Endothelial cell of umbilical vein (primary cell): ENCODE measurements at regions not wholly inside any gene's neighbourhood (a gene's known extent, or its start where the extent isn't known, plus 50 kb on each side); places are given as distances from the start of the nearest gene placed in this dataset.

Source experiments
- BruUV-seq: library from RNA; stranded (reverse); fragments of 400-500 nt; replicated peaks from 2 replicates; lab custom pipeline; 2021; lab: Mats Ljungman, UMichigan
- CTCF ChIA-PET: fragments of 300-600, 350-600 bp; sonication (Branson Sonifier 250); formaldehyde crosslinking; loops from one replicate; lab custom pipeline; 2021; ENCODE audit warnings: antibody characterized with exemption, inconsistent platforms; lab: Charles Lee
- POLR2A ChIA-PET: fragments of 300-600, 350-600 bp; sonication (Branson Sonifier 250); formaldehyde crosslinking; loops from one replicate; lab custom pipeline; 2021; ENCODE audit warnings: antibody characterized with exemption, inconsistent platforms; lab: Charles Lee
- DNase-seq: peaks from one replicate; pipeline ENCODE4 v3.0.0-alpha.2; 2011; ENCODE audit warnings: low read depth, low spot score
- FAIRE-seq: peaks from 2 replicates; lab custom pipeline; 2011; peaks lifted over from hg19 to GRCh38; lab: Jason Lieb, UNC
- H2AFZ ChIP-seq: 2 replicates; pipeline ENCODE4 v1.6.0; 2012; ENCODE audit warnings: low read depth, low read length, control low read depth, inconsistent platforms
- H3K27ac ChIP-seq: 2 replicates; pipeline ENCODE4 v1.5.1; 2011; ENCODE audit warnings: low read depth, mild to moderate bottlenecking, control low read depth, low read length, moderate library complexity; ENCODE audit not compliant: insufficient read depth
- H3K27me3 ChIP-seq, 2 experiments: 2 replicates each; pipeline versions ENCODE4 v1.6.0 to v1.6.1; 2011; ENCODE audit warnings: low read length in 2 of 2, mixed read lengths in 1 of 2; ENCODE audit not compliant: control insufficient read depth in 2 of 2, insufficient read depth in 2 of 2
- H3K36me3 ChIP-seq, 2 experiments: 2 replicates in 1 of 2; 3 replicates in 1 of 2; pipeline ENCODE4 v1.5.1; 2011; ENCODE audit warnings: low read length in 2 of 2, mild to moderate bottlenecking in 1 of 2, moderate library complexity in 1 of 2; ENCODE audit not compliant: control insufficient read depth in 2 of 2, insufficient read depth in 2 of 2; ENCODE audit errors: extremely low read depth in 1 of 2
- H3K4me1 ChIP-seq: 3 replicates; pipeline ENCODE4 v1.5.1; 2011; ENCODE audit warnings: mild to moderate bottlenecking, low read length; ENCODE audit not compliant: control insufficient read depth, insufficient read depth; ENCODE audit errors: extremely low read depth
- H3K4me2 ChIP-seq: 2 replicates; pipeline ENCODE4 v1.6.1; 2011; ENCODE audit warnings: low read length, control low read depth, mixed read lengths; ENCODE audit not compliant: insufficient read depth
- H3K4me3 ChIP-seq, 3 experiments: fragments of 200-600 bp in 1 of 3; sonication (generic), shearing (Covaris generic) in 1 of 3; replicated peaks in 1 of 3; 2 replicates each; pipeline ENCODE4 v1.5.1; 2011 to 2016; ENCODE audit warnings: control low read depth in 3 of 3, low read length in 3 of 3, mild to moderate bottlenecking in 2 of 3, inconsistent platforms in 1 of 3, low read depth in 1 of 3, moderate library complexity in 1 of 3; ENCODE audit not compliant: insufficient read depth in 1 of 3
- H3K79me2 ChIP-seq: 2 replicates; pipeline ENCODE4 v1.6.0; 2012; ENCODE audit warnings: low read length, inconsistent platforms; ENCODE audit not compliant: control insufficient read depth, insufficient read depth
- H3K9ac ChIP-seq: replicated peaks from 2 replicates; pipeline ENCODE3; 2011; ENCODE audit warnings: low read length, control low read depth; ENCODE audit not compliant: insufficient read depth; ENCODE audit errors: extremely low read depth
- H3K9me1 ChIP-seq: replicated peaks from 3 replicates; pipeline ENCODE4 v1.6.0; 2011; ENCODE audit warnings: mild to moderate bottlenecking, low read length; ENCODE audit not compliant: control insufficient read depth, insufficient read depth; ENCODE audit errors: extremely low read depth
- H3K9me3 ChIP-seq: replicated peaks from 2 replicates; pipeline ENCODE4 v1.5.1; 2012; ENCODE audit warnings: low read length, inconsistent platforms; ENCODE audit not compliant: control insufficient read depth, insufficient read depth
- H4K20me1 ChIP-seq: replicated peaks from 2 replicates; pipeline ENCODE3; 2011; ENCODE audit warnings: mild to moderate bottlenecking, low read length; ENCODE audit not compliant: control insufficient read depth, insufficient read depth; ENCODE audit errors: extremely low read depth
- EZH2 ChIP-seq: IDR thresholded peaks from 2 replicates; pipeline ENCODE4 v1.6.1; 2012; ENCODE audit warnings: borderline replicate concordance, low read depth, mild to moderate bottlenecking, moderate library complexity, low read length, inconsistent platforms; ENCODE audit not compliant: severe bottlenecking
- FOS ChIP-seq: IDR thresholded peaks from 2 replicates; pipeline ENCODE4 v1.6.1; 2011; ENCODE audit warnings: mild to moderate bottlenecking, low read length, moderate library complexity, borderline replicate concordance; ENCODE audit not compliant: insufficient read depth
- GATA2 ChIP-seq: IDR thresholded peaks from 2 replicates; pipeline ENCODE4 v1.7.0; 2011; ENCODE audit warnings: low read depth, mild to moderate bottlenecking, moderate library complexity, mixed read lengths, low read length; ENCODE audit not compliant: insufficient read length, insufficient read depth
- JUN ChIP-seq: IDR thresholded peaks from 2 replicates; pipeline ENCODE4 v1.6.1; 2011; ENCODE audit warnings: borderline replicate concordance, low read depth; ENCODE audit not compliant: insufficient read length, insufficient read depth
- MAX ChIP-seq: IDR thresholded peaks from 2 replicates; pipeline ENCODE4 v1.6.1; 2011; ENCODE audit not compliant: insufficient read depth, insufficient read length
- MYC ChIP-seq: IDR thresholded peaks from one replicate; pipeline ENCODE4 v1.6.1; 2011; ENCODE audit warnings: mild to moderate bottlenecking, low read depth, low read length
- POLR2A ChIP-seq: IDR thresholded peaks from 2 replicates; pipeline ENCODE4 v1.6.1; 2012; ENCODE audit warnings: low read depth, mild to moderate bottlenecking, control low read depth, low read length
- dilution Hi-C: fragments of 300-500 bp; cut with MboI; formaldehyde crosslinking; loops from one replicate; pipeline ENCODE4 v1.15.0; 2019; ENCODE audit warnings: low sequenced_read_pairs; ENCODE audit not compliant: extremely low pct_ligation_motif_present
- intact Hi-C: fragments of 100-400 bp; cut with micrococcal nuclease; formaldehyde crosslinking; loops from one replicate; pipeline ENCODE4 v1.10.0; 2022

GRCh38 chr3:194286375-194287146, 64.6 kb downstream of the CPN2 start:
- ChIA-PET CTCF (interaction anchor here (1.0 to 3.8 kb wide), 5 partner anchors 9 to 29 kb away, joined by 3 to 19 read pairs (median 7); no protein-coding TSS in a partner anchor), POLR2A (interaction anchor here (0.6 kb wide), 1 partner anchor 1270 kb away, joined by 3 read pairs; no protein-coding TSS in a partner anchor)
- Histone ChIP-seq H3K36me3 (no peaks in the 10 kb centered on the region), H3K9me1 (no peaks in the 10 kb centered on the region), H3K9me3 (no peaks in the 10 kb centered on the region), H3K27ac (no peak overlapping the region), H3K79me2 (no peaks in the 10 kb centered on the region), H3K9ac (no peak overlapping the region), H3K27me3 (peaks cover 0 to 2% of the 10 kb centered on the region in 2 experiments), H2AFZ (no peak overlapping the region), H3K4me1 (no peaks in the 10 kb centered on the region), H4K20me1 (no peaks in the 10 kb centered on the region), H3K4me3 (no peak overlapping the region), H3K4me2 (no peak overlapping the region)
- dilution Hi-C loops = no loop called here
- no TSS peak for BruUV-seq
- DNase-seq (no peak), FAIRE-seq (no peak)
- intact Hi-C loops = no loop called here
- no peak for TF ChIP-seq POLR2A
- TF ChIP-seq MAX = no peak
- no peak for TF ChIP-seq EZH2
- no peak for TF ChIP-seq FOS
- TF ChIP-seq JUN = no peak
- TF ChIP-seq GATA2 = no peak
- TF ChIP-seq MYC = no peak
